WTC11 (cell line): ENCODE measurements at regions not wholly inside any gene's neighbourhood (a gene's known extent, or its start where the extent isn't known, plus 50 kb on each side); places are given as distances from the start of the nearest gene placed in this dataset.

Experiments used
- ATAC-seq: fragments of 200-7000 bp; cut with Tn5 transposase; 2 replicates; pipeline ENCODE4 v1.10.0; 2021; ENCODE audit warnings: mild to moderate bottlenecking, moderate library complexity
- CTCF ChIA-PET: fragments of 300-600 bp; sonication (Branson Sonifier 250); formaldehyde crosslinking; loops from one replicate; lab custom pipeline; 2021; ENCODE audit warnings: antibody characterized with exemption; lab: Charles Lee
- POLR2A ChIA-PET: fragments of 350-600 bp; sonication (Branson Sonifier 250); formaldehyde crosslinking; loops from one replicate; lab custom pipeline; 2021; ENCODE audit warnings: antibody characterized with exemption; lab: Charles Lee
- DNase-seq: peaks from one replicate; pipeline ENCODE4 v3.0.0; 2021; ENCODE audit warnings: low spot score
- H3K27ac Mint-ChIP-seq: 2 replicates; pipeline ENCODE4 v1.8.0; 2021; ENCODE audit warnings: mixed read lengths
- H3K27me3 Mint-ChIP-seq: 2 replicates; pipeline ENCODE4 v1.8.0; 2021; ENCODE audit warnings: low read depth, mild to moderate bottlenecking, moderate library complexity, mixed read lengths
- H3K36me3 Mint-ChIP-seq: 2 replicates; pipeline ENCODE4 v1.8.0; 2021; ENCODE audit warnings: mixed read lengths
- H3K4me1 Mint-ChIP-seq: 2 replicates; pipeline ENCODE4 v1.8.0; 2022; ENCODE audit warnings: mixed read lengths
- H3K4me3 Mint-ChIP-seq: 2 replicates; pipeline ENCODE4 v1.8.0; 2021; ENCODE audit warnings: mild to moderate bottlenecking, moderate library complexity, mixed read lengths
- H3K9me3 Mint-ChIP-seq: 2 replicates; pipeline ENCODE4 v1.8.0; 2021; ENCODE audit warnings: mixed read lengths
- ATF1 ChIP-seq: sonication (generic); formaldehyde crosslinking; IDR thresholded peaks from 2 replicates; pipeline ENCODE4 v1.8.1; 2023; ENCODE audit warnings: mild to moderate bottlenecking, moderate library complexity, missing genetic modification reagents
- CBFB ChIP-seq: sonication (generic); formaldehyde crosslinking; IDR thresholded peaks from 2 replicates; pipeline ENCODE4 v1.8.1; 2022; ENCODE audit warnings: mild to moderate bottlenecking, low read depth, missing genetic modification reagents
- CREM ChIP-seq: sonication (generic); formaldehyde crosslinking; IDR thresholded peaks from 2 replicates; pipeline ENCODE4 v1.8.1; 2022; ENCODE audit warnings: mild to moderate bottlenecking, missing genetic modification reagents, moderate library complexity
- CTCF ChIP-seq: fragments of 200-600 bp; IDR thresholded peaks from 2 replicates; pipeline ENCODE4 v1.8.0; 2022; ENCODE audit warnings: antibody characterized with exemption
- FOXK1 ChIP-seq: sonication (generic); formaldehyde crosslinking; IDR thresholded peaks from 2 replicates; pipeline ENCODE4 v1.8.0; 2022; ENCODE audit warnings: mild to moderate bottlenecking, moderate library complexity, missing genetic modification reagents
- JAZF1 ChIP-seq: fragments of 250-450 bp; sonication (Bioruptor Pico); IDR thresholded peaks from 2 replicates; pipeline ENCODE4 v1.9.0; 2021; ENCODE audit warnings: moderate library complexity, mild to moderate bottlenecking, inconsistent platforms
- KAT7 ChIP-seq: sonication (generic); formaldehyde crosslinking; IDR thresholded peaks from 2 replicates; pipeline ENCODE4 v1.8.1; 2023; ENCODE audit warnings: missing genetic modification reagents, mild to moderate bottlenecking, borderline replicate concordance
- NFATC4 ChIP-seq: fragments of 250-450 bp; sonication (Bioruptor Pico); IDR thresholded peaks from 2 replicates; pipeline ENCODE4 v1.9.0; 2021; ENCODE audit warnings: mild to moderate bottlenecking
- NFE2L1 ChIP-seq: sonication (generic); formaldehyde crosslinking; IDR thresholded peaks from 2 replicates; pipeline ENCODE4 v1.8.1; 2023; ENCODE audit warnings: missing genetic modification reagents
- PREB ChIP-seq: sonication (generic); formaldehyde crosslinking; IDR thresholded peaks from 2 replicates; pipeline ENCODE4 v1.8.1; 2022; ENCODE audit warnings: mild to moderate bottlenecking, missing genetic modification reagents, moderate library complexity, borderline replicate concordance
- PRRX2 ChIP-seq: fragments of 250-450 bp; sonication (Bioruptor Pico); IDR thresholded peaks from 2 replicates; pipeline ENCODE4 v1.8.0; 2021; ENCODE audit warnings: mild to moderate bottlenecking
- RELA ChIP-seq: sonication (generic); formaldehyde crosslinking; IDR thresholded peaks from 2 replicates; pipeline ENCODE4 v1.8.1; 2022; ENCODE audit warnings: missing genetic modification reagents, mild to moderate bottlenecking, borderline replicate concordance
- RORB ChIP-seq: fragments of 250-450 bp; sonication (Bioruptor Pico); IDR thresholded peaks from 2 replicates; pipeline ENCODE4 v1.9.0; 2021; ENCODE audit warnings: mild to moderate bottlenecking
- SMAD4 ChIP-seq: sonication (generic); formaldehyde crosslinking; IDR thresholded peaks from 2 replicates; pipeline ENCODE4 v1.8.0; 2022; ENCODE audit warnings: mild to moderate bottlenecking, missing genetic modification reagents
- ZNF423 ChIP-seq: fragments of 250-450 bp; sonication (Bioruptor Pico); IDR thresholded peaks from 2 replicates; pipeline ENCODE4 v2.1.2; 2022; ENCODE audit warnings: mild to moderate bottlenecking, moderate library complexity
- ZNF512 ChIP-seq: sonication (generic); formaldehyde crosslinking; IDR thresholded peaks from 2 replicates; pipeline ENCODE4 v1.8.1; 2022; ENCODE audit warnings: missing genetic modification reagents, borderline replicate concordance
- TF ChIP-seq, protein P1 (sequence below): sonication (generic); formaldehyde crosslinking; IDR thresholded peaks from 2 replicates; pipeline ENCODE4 v1.8.1; 2023; ENCODE audit warnings: mild to moderate bottlenecking, missing genetic modification reagents
- TF ChIP-seq, protein P2 (sequence below): fragments of 250-450 bp; sonication (Bioruptor Pico); IDR thresholded peaks from 2 replicates; pipeline ENCODE4 v1.9.0; 2021; ENCODE audit warnings: moderate library complexity, mild to moderate bottlenecking, inconsistent platforms, borderline replicate concordance
- TF ChIP-seq, protein P3 (sequence below): fragments of 250-450 bp; sonication (Bioruptor Pico); IDR thresholded peaks from 2 replicates; pipeline ENCODE4 v1.9.0; 2021; ENCODE audit warnings: mild to moderate bottlenecking
- TF ChIP-seq, protein P4 (sequence below): fragments of 250-450 bp; sonication (Bioruptor Pico); IDR thresholded peaks from 2 replicates; pipeline ENCODE4 v1.9.0; 2021; ENCODE audit warnings: mild to moderate bottlenecking
- TF ChIP-seq, protein P5 (sequence below): fragments of 250-450 bp; sonication (Bioruptor Pico); conservative IDR thresholded peaks from 2 replicates; pipeline ENCODE4 v1.9.0; 2021; ENCODE audit warnings: mild to moderate bottlenecking
- TF ChIP-seq, protein P6 (sequence below): sonication (generic); formaldehyde crosslinking; IDR thresholded peaks from 2 replicates; pipeline ENCODE4 v1.8.1; 2023; ENCODE audit warnings: mild to moderate bottlenecking, missing genetic modification reagents, moderate library complexity

- TF ChIP-seq JAZF1 (CRISPR knock-in tag) (no peak), ZNF423 (CRISPR knock-in tag) (no peak), ZNF512 (no peak), RELA (CRISPR knock-in tag) (no peak)
Observed at GRCh38 chr13:76014406-76015318, 378.5 kb downstream of the LMO7 start (continued).

DNA sequence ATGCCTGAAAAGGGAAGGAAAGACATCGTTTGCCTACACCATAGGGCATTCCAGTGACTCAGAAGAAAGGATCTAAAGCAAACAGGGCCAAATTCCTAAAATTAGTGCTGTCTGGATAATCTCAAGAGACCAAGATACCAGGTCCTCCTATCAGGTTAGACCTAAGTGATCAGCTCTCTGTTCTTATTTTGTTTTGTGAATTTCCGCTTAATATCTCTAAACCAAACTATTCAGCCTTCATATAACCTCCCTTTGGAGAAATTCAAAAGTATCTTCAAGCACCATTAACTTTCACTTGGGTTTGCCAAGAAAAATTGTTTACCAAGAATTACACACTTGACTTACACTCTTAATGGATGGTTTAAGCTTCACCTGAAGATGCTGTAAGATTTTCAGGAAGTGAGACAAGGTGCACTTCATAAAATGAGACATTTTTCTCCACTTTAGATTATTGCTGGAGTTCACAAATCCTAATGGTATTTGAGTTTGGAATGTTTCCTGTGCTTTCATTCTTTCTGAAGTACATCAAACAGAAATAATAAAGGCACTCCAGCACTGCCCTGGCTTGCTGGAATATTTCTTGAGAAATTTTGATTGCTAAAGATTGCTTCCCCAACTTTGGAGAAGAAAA is 376.1 kb downstream of the LMO7 start:
- no peak overlapping the region for H3K27ac Mint-ChIP-seq
- no peak for ATAC-seq
- TF ChIP-seq, protein P1, sequence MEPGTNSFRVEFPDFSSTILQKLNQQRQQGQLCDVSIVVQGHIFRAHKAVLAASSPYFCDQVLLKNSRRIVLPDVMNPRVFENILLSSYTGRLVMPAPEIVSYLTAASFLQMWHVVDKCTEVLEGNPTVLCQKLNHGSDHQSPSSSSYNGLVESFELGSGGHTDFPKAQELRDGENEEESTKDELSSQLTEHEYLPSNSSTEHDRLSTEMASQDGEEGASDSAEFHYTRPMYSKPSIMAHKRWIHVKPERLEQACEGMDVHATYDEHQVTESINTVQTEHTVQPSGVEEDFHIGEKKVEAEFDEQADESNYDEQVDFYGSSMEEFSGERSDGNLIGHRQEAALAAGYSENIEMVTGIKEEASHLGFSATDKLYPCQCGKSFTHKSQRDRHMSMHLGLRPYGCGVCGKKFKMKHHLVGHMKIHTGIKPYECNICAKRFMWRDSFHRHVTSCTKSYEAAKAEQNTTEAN (CRISPR knock-in tag) = no peak
- no peak for TF ChIP-seq NFE2L1 (CRISPR knock-in tag)
- TF ChIP-seq ZNF423 (CRISPR knock-in tag) = no peak
- no peak for TF ChIP-seq CREM (CRISPR knock-in tag)
- TF ChIP-seq, protein P2, sequence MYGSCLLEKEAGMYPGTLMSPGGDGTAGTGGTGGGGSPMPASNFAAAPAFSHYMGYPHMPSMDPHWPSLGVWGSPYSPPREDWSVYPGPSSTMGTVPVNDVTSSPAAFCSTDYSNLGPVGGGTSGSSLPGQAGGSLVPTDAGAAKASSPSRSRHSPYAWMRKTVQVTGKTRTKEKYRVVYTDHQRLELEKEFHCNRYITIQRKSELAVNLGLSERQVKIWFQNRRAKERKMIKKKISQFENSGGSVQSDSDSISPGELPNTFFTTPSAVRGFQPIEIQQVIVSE (CRISPR knock-in tag) = no peak
- no peak for TF ChIP-seq SMAD4 (CRISPR knock-in tag)
- TF ChIP-seq, protein P3, sequence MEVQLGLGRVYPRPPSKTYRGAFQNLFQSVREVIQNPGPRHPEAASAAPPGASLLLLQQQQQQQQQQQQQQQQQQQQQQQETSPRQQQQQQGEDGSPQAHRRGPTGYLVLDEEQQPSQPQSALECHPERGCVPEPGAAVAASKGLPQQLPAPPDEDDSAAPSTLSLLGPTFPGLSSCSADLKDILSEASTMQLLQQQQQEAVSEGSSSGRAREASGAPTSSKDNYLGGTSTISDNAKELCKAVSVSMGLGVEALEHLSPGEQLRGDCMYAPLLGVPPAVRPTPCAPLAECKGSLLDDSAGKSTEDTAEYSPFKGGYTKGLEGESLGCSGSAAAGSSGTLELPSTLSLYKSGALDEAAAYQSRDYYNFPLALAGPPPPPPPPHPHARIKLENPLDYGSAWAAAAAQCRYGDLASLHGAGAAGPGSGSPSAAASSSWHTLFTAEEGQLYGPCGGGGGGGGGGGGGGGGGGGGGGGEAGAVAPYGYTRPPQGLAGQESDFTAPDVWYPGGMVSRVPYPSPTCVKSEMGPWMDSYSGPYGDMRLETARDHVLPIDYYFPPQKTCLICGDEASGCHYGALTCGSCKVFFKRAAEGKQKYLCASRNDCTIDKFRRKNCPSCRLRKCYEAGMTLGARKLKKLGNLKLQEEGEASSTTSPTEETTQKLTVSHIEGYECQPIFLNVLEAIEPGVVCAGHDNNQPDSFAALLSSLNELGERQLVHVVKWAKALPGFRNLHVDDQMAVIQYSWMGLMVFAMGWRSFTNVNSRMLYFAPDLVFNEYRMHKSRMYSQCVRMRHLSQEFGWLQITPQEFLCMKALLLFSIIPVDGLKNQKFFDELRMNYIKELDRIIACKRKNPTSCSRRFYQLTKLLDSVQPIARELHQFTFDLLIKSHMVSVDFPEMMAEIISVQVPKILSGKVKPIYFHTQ = no peak
- TF ChIP-seq, protein P4, sequence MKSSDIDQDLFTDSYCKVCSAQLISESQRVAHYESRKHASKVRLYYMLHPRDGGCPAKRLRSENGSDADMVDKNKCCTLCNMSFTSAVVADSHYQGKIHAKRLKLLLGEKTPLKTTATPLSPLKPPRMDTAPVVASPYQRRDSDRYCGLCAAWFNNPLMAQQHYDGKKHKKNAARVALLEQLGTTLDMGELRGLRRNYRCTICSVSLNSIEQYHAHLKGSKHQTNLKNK = no peak
- TF ChIP-seq CBFB = no peak
- TF ChIP-seq PREB (CRISPR knock-in tag) = no peak
- TF ChIP-seq, protein P5, sequence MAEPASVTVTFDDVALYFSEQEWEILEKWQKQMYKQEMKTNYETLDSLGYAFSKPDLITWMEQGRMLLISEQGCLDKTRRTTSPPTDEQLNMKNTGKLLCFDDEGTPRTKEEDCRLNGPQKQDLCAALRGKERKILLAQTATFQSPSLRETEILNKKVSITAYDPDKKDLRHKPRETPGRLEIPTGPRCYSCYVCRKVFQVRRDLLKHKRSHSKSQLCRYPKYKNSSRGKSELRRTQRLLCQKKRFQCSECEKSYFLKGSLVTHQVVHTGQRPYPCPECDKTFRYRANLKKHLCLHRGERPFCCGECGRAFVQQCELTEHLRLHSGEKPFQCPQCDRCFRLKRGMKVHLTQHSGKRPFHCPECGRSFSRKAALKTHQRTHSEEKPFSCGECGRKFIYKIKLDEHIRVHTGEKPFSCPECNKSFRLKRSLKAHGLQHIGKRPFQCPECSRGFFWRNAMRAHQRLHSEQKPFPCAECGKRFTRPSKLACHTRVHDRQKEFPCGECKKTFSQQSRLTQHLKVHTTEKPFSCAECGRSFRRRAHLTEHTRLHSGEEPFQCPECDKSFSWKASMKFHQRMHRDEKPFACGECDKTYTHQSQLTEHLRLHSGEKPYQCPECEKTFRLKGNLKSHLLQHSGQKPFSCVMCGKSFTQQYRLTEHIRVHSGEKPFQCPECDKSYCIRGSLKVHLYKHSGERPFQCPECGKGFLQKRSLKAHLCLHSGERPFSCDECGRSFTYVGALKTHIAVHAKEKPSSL (CRISPR knock-in tag) = no peak
- TF ChIP-seq RORB (CRISPR knock-in tag) = no peak
- TF ChIP-seq FOXK1 = no peak
- no peak for TF ChIP-seq KAT7 (CRISPR knock-in tag)
- no peak for TF ChIP-seq PRRX2
- TF ChIP-seq, protein P6, sequence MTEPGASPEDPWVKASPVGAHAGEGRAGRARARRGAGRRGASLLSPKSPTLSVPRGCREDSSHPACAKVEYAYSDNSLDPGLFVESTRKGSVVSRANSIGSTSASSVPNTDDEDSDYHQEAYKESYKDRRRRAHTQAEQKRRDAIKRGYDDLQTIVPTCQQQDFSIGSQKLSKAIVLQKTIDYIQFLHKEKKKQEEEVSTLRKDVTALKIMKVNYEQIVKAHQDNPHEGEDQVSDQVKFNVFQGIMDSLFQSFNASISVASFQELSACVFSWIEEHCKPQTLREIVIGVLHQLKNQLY (CRISPR knock-in tag) = no peak
- TF ChIP-seq ATF1 (CRISPR knock-in tag) = no peak
- no peak for TF ChIP-seq NFATC4 (CRISPR knock-in tag)
- TF ChIP-seq CTCF = no peak

More for the DNA sequence above, 376.1 kb downstream of the LMO7 start:
- ChIA-PET CTCF (no interaction called here), POLR2A (no interaction called here)
- DNase-seq = no peak
- Mint-ChIP-seq H3K27me3 (no peaks in the 10 kb centered on the region), H3K36me3 (no peaks in the 10 kb centered on the region), H3K4me1 (no peaks in the 10 kb centered on the region), H3K4me3 (no peak overlapping the region), H3K9me3 (no peaks in the 10 kb centered on the region)
